ENCODE measurements at regions not wholly inside any gene's neighbourhood (a gene's known extent, or its start where the extent isn't known, plus 50 kb on each side); places are given as distances from the start of the nearest gene placed in this dataset.

DNA sequence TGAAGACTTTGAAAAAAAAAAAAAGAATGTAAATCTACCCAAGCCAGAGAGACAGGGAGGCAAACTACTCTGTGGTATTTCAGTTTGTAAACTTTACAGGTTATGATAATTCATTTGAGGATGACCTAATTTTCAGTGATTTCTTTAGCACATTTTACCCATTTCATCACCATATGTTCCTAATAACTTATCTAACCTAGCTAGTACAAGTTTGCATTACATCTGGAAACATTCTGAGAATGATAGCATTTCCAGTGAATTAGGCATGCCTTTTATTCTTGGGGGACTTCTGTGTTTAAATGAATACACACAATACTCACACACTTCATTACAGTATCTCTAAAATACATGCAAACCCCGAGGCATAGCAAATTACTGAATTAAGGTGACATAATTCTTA, 1055.5 kb downstream of the PCDH18 start:
- no peak overlapping the region for H3K27ac ChIP-seq
- in situ Hi-C loops (cut with MboI; ENCODE audit: low sequenced_read_pairs in 4 of 4) (no loop called here), intact Hi-C loops (cut with DNase I; ENCODE audit: low total_unique reads) (no loop called here)
- H3K4me1 ChIP-seq, result no peaks in the 10 kb centered on the region
- H3K27me3 ChIP-seq, result no peaks in the 10 kb centered on the region
- ATAC-seq, result no peak
- TF ChIP-seq POLR2A (IDR thresholded peaks at IDR 0.05), result no peak
- TF ChIP-seq, protein P1, sequence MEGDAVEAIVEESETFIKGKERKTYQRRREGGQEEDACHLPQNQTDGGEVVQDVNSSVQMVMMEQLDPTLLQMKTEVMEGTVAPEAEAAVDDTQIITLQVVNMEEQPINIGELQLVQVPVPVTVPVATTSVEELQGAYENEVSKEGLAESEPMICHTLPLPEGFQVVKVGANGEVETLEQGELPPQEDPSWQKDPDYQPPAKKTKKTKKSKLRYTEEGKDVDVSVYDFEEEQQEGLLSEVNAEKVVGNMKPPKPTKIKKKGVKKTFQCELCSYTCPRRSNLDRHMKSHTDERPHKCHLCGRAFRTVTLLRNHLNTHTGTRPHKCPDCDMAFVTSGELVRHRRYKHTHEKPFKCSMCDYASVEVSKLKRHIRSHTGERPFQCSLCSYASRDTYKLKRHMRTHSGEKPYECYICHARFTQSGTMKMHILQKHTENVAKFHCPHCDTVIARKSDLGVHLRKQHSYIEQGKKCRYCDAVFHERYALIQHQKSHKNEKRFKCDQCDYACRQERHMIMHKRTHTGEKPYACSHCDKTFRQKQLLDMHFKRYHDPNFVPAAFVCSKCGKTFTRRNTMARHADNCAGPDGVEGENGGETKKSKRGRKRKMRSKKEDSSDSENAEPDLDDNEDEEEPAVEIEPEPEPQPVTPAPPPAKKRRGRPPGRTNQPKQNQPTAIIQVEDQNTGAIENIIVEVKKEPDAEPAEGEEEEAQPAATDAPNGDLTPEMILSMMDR (IDR thresholded peaks at IDR 0.05 in 4 of 5, conservative IDR thresholded peaks at IDR 0.05 in 1 of 5), result no peak
- no peaks in the 10 kb centered on the region for H3K36me3 ChIP-seq
- H3K4me3 ChIP-seq, result no peak overlapping the region
- no peak for DNase-seq
- no peaks in the 10 kb centered on the region for H3K9me3 ChIP-seq

DNA sequence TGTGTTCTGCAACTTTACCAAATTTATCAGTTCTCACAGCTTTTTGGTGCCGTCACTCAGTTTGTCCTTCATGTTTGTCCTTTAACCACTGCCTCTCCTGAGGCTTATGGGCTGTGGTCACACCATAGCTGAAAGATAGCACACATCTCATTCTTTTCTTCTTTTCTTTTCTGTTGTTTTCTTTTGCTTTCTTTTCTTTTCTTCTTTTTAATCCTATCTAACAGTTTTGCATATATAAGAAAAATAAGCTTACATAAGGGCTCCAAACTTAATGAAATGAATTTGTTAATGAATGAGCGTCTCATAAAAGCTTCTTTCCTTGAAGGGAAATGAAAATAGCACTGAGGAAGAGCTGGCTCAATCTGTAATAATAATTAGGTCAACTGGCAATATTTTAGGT, 1061.2 kb downstream of the PCDH18 start:
- intact Hi-C loops (cut with DNase I; ENCODE audit: low total_unique reads) (no loop called here), in situ Hi-C loops (cut with MboI; ENCODE audit: low sequenced_read_pairs in 4 of 4) (no loop called here)

DNA sequence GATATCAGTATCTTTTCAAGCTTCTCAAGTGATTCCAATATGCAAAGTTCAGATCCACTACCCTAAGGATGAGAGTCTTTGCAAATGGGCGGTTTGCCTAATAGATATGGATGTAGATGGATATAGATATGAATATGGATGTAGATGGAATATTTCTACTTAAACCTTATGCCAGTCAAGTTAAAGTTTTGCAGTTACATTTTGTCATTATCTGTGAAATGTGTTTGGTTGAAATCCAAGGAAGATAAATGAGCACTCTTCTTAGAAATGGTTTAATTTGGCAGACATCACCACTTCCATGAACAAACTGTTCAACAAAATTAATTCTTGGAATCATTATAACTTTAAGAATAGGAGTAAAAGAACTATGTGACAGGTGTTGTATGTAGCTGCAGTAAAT, 1066.6 kb downstream of the PCDH18 start:
- no peak for DNase-seq
- no peaks in the 10 kb centered on the region for H3K4me1 ChIP-seq
- no peak for ATAC-seq
- in situ Hi-C loops (cut with MboI; ENCODE audit: low sequenced_read_pairs in 4 of 4) (no loop called here), intact Hi-C loops (cut with DNase I; ENCODE audit: low total_unique reads) (no loop called here)
- H3K4me3 ChIP-seq, result no peak overlapping the region
- H3K36me3 ChIP-seq, result no peaks in the 10 kb centered on the region
- H3K9me3 ChIP-seq, result no peaks in the 10 kb centered on the region
- no peak overlapping the region for H3K27ac ChIP-seq
- no peaks in the 10 kb centered on the region for H3K27me3 ChIP-seq
- TF ChIP-seq, protein P1 (IDR thresholded peaks at IDR 0.05 in 4 of 5, conservative IDR thresholded peaks at IDR 0.05 in 1 of 5), result no peak
- no peak for TF ChIP-seq POLR2A (IDR thresholded peaks at IDR 0.05)

More for the DNA sequence above, 1061.2 kb downstream of the PCDH18 start:
- Histone ChIP-seq H3K4me3 (no peak overlapping the region), H3K4me1 (no peaks in the 10 kb centered on the region), H3K27me3 (no peaks in the 10 kb centered on the region), H3K27ac (no peak overlapping the region), H3K36me3 (no peaks in the 10 kb centered on the region), H3K9me3 (no peaks in the 10 kb centered on the region)
- TF ChIP-seq POLR2A (IDR thresholded peaks at IDR 0.05), result no peak
- TF ChIP-seq, protein P1 (IDR thresholded peaks at IDR 0.05 in 4 of 5, conservative IDR thresholded peaks at IDR 0.05 in 1 of 5), result no peak
- ATAC-seq (no peak), DNase-seq (no peak)

DNA sequence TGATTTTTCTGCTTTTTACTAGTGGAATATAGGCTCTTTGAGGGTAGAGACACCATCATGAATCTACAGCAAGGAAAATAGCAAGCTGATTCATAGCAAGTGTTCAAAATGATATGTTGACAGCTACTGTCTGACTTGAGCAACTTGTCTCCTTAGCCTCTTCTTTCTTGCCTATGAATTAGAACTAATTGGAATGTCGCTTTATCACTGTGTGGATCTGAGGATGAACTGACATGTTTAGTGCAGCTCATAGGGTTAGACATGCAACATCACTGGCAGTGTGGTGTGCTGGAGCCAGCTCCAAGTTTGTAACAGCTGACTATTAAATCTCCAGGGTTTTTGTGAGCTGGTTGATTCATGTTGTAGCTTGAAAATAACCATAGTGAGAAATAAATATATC, 1068.4 kb downstream of the PCDH18 start:
- no peak for DNase-seq
- intact Hi-C loops (cut with DNase I; ENCODE audit: low total_unique reads) (no loop called here), in situ Hi-C loops (cut with MboI; ENCODE audit: low sequenced_read_pairs in 4 of 4) (no loop called here)
- Histone ChIP-seq H3K36me3 (no peaks in the 10 kb centered on the region), H3K4me1 (no peaks in the 10 kb centered on the region), H3K9me3 (no peaks in the 10 kb centered on the region), H3K27me3 (no peaks in the 10 kb centered on the region), H3K27ac (no peak overlapping the region), H3K4me3 (no peak overlapping the region)
- TF ChIP-seq, protein P1 (IDR thresholded peaks at IDR 0.05 in 4 of 5, conservative IDR thresholded peaks at IDR 0.05 in 1 of 5), result no peak
- no peak for TF ChIP-seq POLR2A (IDR thresholded peaks at IDR 0.05)
- ATAC-seq, result no peak

DNA sequence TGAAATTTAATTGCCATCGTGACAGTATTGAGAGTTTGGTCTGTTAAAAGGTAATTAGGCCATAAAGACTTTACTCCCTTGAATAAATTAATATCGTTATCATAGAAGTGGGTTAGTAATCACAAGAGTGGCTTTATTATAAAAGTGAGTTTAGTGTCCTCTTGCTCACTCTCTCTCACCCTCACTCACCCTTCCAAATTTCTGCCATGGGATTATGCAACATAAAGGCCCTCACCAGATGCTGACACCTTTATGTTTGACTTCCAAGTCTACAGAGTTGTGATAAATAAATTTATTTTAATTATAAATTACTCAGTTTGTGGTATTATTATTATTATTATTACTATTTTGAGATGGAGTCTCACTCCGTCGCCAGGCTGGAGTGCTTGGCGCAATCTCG, 1070.8 kb downstream of the PCDH18 start:
- no peaks in the 10 kb centered on the region for H3K4me1 ChIP-seq
- ATAC-seq, result no peak
- H3K9me3 ChIP-seq, result no peaks in the 10 kb centered on the region
- no peak for DNase-seq
- H3K4me3 ChIP-seq, result no peak overlapping the region
- H3K27ac ChIP-seq, result no peak overlapping the region
- in situ Hi-C loops (cut with MboI; ENCODE audit: low sequenced_read_pairs in 4 of 4) (no loop called here), intact Hi-C loops (cut with DNase I; ENCODE audit: low total_unique reads) (no loop called here)
- H3K27me3 ChIP-seq, result no peaks in the 10 kb centered on the region
- no peaks in the 10 kb centered on the region for H3K36me3 ChIP-seq
- TF ChIP-seq, protein P1 (IDR thresholded peaks at IDR 0.05 in 4 of 5, conservative IDR thresholded peaks at IDR 0.05 in 1 of 5), result no peak
- TF ChIP-seq POLR2A (IDR thresholded peaks at IDR 0.05), result no peak
